Activated naive CD4-positive, alpha-beta T cell treated with anti-CD3 and anti-CD28 coated beads, Interleukin-2, amount 10 ng/mL, durations not matched to agents 7 days and 5 days (primary cell): ENCODE measurements at regions not wholly inside any gene's neighbourhood (a gene's known extent, or its start where the extent isn't known, plus 50 kb on each side); places are given as distances from the start of the nearest gene placed in this dataset.

Experiments
- CTCF ChIA-PET: fragments of 350-600 bp; sonication (Branson Sonifier 250); formaldehyde crosslinking; loops from one replicate; lab custom pipeline; 2021; ENCODE audit warnings: antibody characterized with exemption; lab: Charles Lee
- DNase-seq: peaks from one replicate; pipeline ENCODE4 v3.0.0-alpha.2; 2020
- H3K27ac Mint-ChIP-seq: one replicate; pipeline ENCODE4 v1.8.0; 2021; ENCODE audit warnings: mild to moderate bottlenecking, moderate library complexity, mixed read lengths
- H3K27me3 Mint-ChIP-seq: one replicate; pipeline ENCODE4 v1.8.0; 2021; ENCODE audit warnings: mild to moderate bottlenecking, mixed read lengths
- H3K36me3 Mint-ChIP-seq: one replicate; pipeline ENCODE4 v1.8.0; 2021; ENCODE audit warnings: mixed read lengths
- H3K4me1 Mint-ChIP-seq: one replicate; pipeline ENCODE4 v1.8.0; 2021; ENCODE audit warnings: mixed read lengths
- H3K4me3 Mint-ChIP-seq: one replicate; pipeline ENCODE4 v1.8.0; 2021; ENCODE audit warnings: mild to moderate bottlenecking, moderate library complexity, mixed read lengths
- H3K9me3 Mint-ChIP-seq: one replicate; pipeline ENCODE4 v1.8.0; 2021; ENCODE audit warnings: mixed read lengths

GRCh38 chr4:135739354-135739753 lies 1537.8 kb upstream of the PABPC4L start:
- H3K4me1 Mint-ChIP-seq: no peaks in the 10 kb centered on the region
- no peak for DNase-seq
- H3K27me3 Mint-ChIP-seq: no peaks in the 10 kb centered on the region
- H3K9me3 Mint-ChIP-seq: peaks cover 7% of the 10 kb centered on the region
- CTCF ChIA-PET: no interaction called here
- H3K4me3 Mint-ChIP-seq: no peak overlapping the region
- no peaks in the 10 kb centered on the region for H3K36me3 Mint-ChIP-seq
- no peak overlapping the region for H3K27ac Mint-ChIP-seq

GRCh38 chr4:135735512-135735911 lies 1533.9 kb upstream of the PABPC4L start:
- no peaks in the 10 kb centered on the region for H3K27me3 Mint-ChIP-seq
- CTCF ChIA-PET: no interaction called here
- H3K4me1 Mint-ChIP-seq: no peaks in the 10 kb centered on the region
- peaks cover 4% of the 10 kb centered on the region for H3K9me3 Mint-ChIP-seq
- H3K36me3 Mint-ChIP-seq: no peaks in the 10 kb centered on the region
- no peak for DNase-seq
- H3K4me3 Mint-ChIP-seq: no peak overlapping the region
- H3K27ac Mint-ChIP-seq: no peak overlapping the region

- CTCF ChIA-PET: no interaction called here
- no peaks in the 10 kb centered on the region for H3K27me3 Mint-ChIP-seq
Measured at GRCh38 chr4:135732448-135732847, 1530.9 kb upstream of the PABPC4L start.

GRCh38 chr4:135731682-135732081 lies 1530.1 kb upstream of the PABPC4L start:
- Mint-ChIP-seq H3K4me1 (no peaks in the 10 kb centered on the region), H3K9me3 (peaks cover 2% of the 10 kb centered on the region), H3K27ac (no peak overlapping the region), H3K36me3 (no peaks in the 10 kb centered on the region), H3K4me3 (no peak overlapping the region), H3K27me3 (no peaks in the 10 kb centered on the region)
- CTCF ChIA-PET: no interaction called here
- DNase-seq: no peak

More at GRCh38 chr4:135732448-135732847, 1530.9 kb upstream of the PABPC4L start:
- H3K9me3 Mint-ChIP-seq: no peaks in the 10 kb centered on the region
- H3K4me3 Mint-ChIP-seq: no peak overlapping the region
- H3K27ac Mint-ChIP-seq: no peak overlapping the region
- no peak for DNase-seq
- H3K4me1 Mint-ChIP-seq: no peaks in the 10 kb centered on the region
- no peaks in the 10 kb centered on the region for H3K36me3 Mint-ChIP-seq

GRCh38 chr4:135724421-135724820 lies 1522.8 kb upstream of the PABPC4L start:
- Mint-ChIP-seq H3K27me3 (no peaks in the 10 kb centered on the region), H3K36me3 (no peaks in the 10 kb centered on the region), H3K4me3 (no peak overlapping the region), H3K4me1 (no peaks in the 10 kb centered on the region), H3K9me3 (peaks cover 4% of the 10 kb centered on the region), H3K27ac (no peak overlapping the region)
- CTCF ChIA-PET: no interaction called here
- DNase-seq: no peak

GRCh38 chr4:135718019-135718418 lies 1516.4 kb upstream of the PABPC4L start:
- Mint-ChIP-seq H3K4me1 (no peaks in the 10 kb centered on the region), H3K27me3 (no peaks in the 10 kb centered on the region), H3K27ac (no peak overlapping the region), H3K9me3 (peaks cover 2% of the 10 kb centered on the region), H3K36me3 (no peaks in the 10 kb centered on the region), H3K4me3 (no peak overlapping the region)
- CTCF ChIA-PET: no interaction called here
- DNase-seq: no peak

GRCh38 chr4:135705343-135705742 lies 1503.8 kb upstream of the PABPC4L start:
- DNase-seq: no peak
- Mint-ChIP-seq H3K4me3 (no peak overlapping the region), H3K9me3 (peaks cover 3% of the 10 kb centered on the region), H3K4me1 (no peaks in the 10 kb centered on the region), H3K27ac (no peak overlapping the region), H3K36me3 (no peaks in the 10 kb centered on the region), H3K27me3 (no peaks in the 10 kb centered on the region)
- CTCF ChIA-PET: no interaction called here

GRCh38 chr4:135694066-135694465 lies 1492.5 kb upstream of the PABPC4L start:
- CTCF ChIA-PET: no interaction called here
- H3K4me1 Mint-ChIP-seq: no peaks in the 10 kb centered on the region
- H3K9me3 Mint-ChIP-seq: peaks cover 8% of the 10 kb centered on the region

GRCh38 chr4:135684001-135684400 lies 1482.4 kb upstream of the PABPC4L start:
- H3K36me3 Mint-ChIP-seq: no peaks in the 10 kb centered on the region
- H3K27ac Mint-ChIP-seq: no peak overlapping the region
- no peak for DNase-seq
- no peaks in the 10 kb centered on the region for H3K27me3 Mint-ChIP-seq
- no peaks in the 10 kb centered on the region for H3K4me1 Mint-ChIP-seq
- H3K4me3 Mint-ChIP-seq: no peak overlapping the region
- CTCF ChIA-PET: no interaction called here
- peaks cover 2% of the 10 kb centered on the region for H3K9me3 Mint-ChIP-seq

More at GRCh38 chr4:135694066-135694465, 1492.5 kb upstream of the PABPC4L start:
- DNase-seq: no peak
- H3K36me3 Mint-ChIP-seq: no peaks in the 10 kb centered on the region
- H3K27me3 Mint-ChIP-seq: no peaks in the 10 kb centered on the region
- H3K27ac Mint-ChIP-seq: no peak overlapping the region
- no peak overlapping the region for H3K4me3 Mint-ChIP-seq

- no peaks in the 10 kb centered on the region for H3K4me1 Mint-ChIP-seq
- no peak overlapping the region for H3K27ac Mint-ChIP-seq
- CTCF ChIA-PET: no interaction called here
- H3K27me3 Mint-ChIP-seq: no peaks in the 10 kb centered on the region
- DNase-seq: no peak
- no peaks in the 10 kb centered on the region for H3K36me3 Mint-ChIP-seq
- H3K9me3 Mint-ChIP-seq: peaks cover 2% of the 10 kb centered on the region
- no peak overlapping the region for H3K4me3 Mint-ChIP-seq
Measured at GRCh38 chr4:135672202-135672601, 1470.6 kb upstream of the PABPC4L start.

GRCh38 chr4:135670548-135670947 lies 1469.0 kb upstream of the PABPC4L start:
- DNase-seq: no peak
- Mint-ChIP-seq H3K4me3 (no peak overlapping the region), H3K4me1 (no peaks in the 10 kb centered on the region), H3K27ac (no peak overlapping the region), H3K36me3 (no peaks in the 10 kb centered on the region), H3K27me3 (no peaks in the 10 kb centered on the region), H3K9me3 (no peaks in the 10 kb centered on the region)
- CTCF ChIA-PET: no interaction called here
